OCI-LY7 (cell line): ENCODE measurements at regions not wholly inside any gene's neighbourhood (a gene's known extent, or its start where the extent isn't known, plus 50 kb on each side); places are given as distances from the start of the nearest gene placed in this dataset.

Source experiments
- BruUV-seq: library from RNA; stranded (reverse); fragments of 400-500 nt; replicated peaks from 2 replicates; lab custom pipeline; 2021; lab: Mats Ljungman, UMichigan
- CTCF ChIA-PET: fragments of 300-600 bp; sonication (Branson Sonifier 250); formaldehyde crosslinking; loops from one replicate; lab custom pipeline; 2022; ENCODE audit warnings: antibody characterized with exemption; ENCODE audit not compliant: unreplicated experiment; lab: Charles Lee
- POLR2A ChIA-PET: fragments of 300-600 bp; sonication (Branson Sonifier 250); formaldehyde crosslinking; loops from one replicate; lab custom pipeline; 2022; ENCODE audit warnings: antibody characterized with exemption; lab: Charles Lee
- DNase-seq: peaks from one replicate; pipeline ENCODE4 v3.0.0-alpha.2; 2015; ENCODE audit warnings: low spot score
- H2AFZ ChIP-seq: fragments of 200-600 bp; sonication (generic), shearing (Covaris generic); 2 replicates; pipeline ENCODE4 v1.6.1; 2014; ENCODE audit warnings: mild to moderate bottlenecking, antibody characterized with exemption, low read length, moderate library complexity
- H3K27ac ChIP-seq: fragments of 200-600 bp; sonication (generic); 2 replicates; pipeline ENCODE4 v1.5.1; 2014; ENCODE audit warnings: mixed run types, low read depth, mild to moderate bottlenecking, moderate library complexity, low read length, inconsistent platforms; ENCODE audit not compliant: poor library complexity, severe bottlenecking
- H3K36me3 ChIP-seq: fragments of 200-600 bp; sonication (generic); 2 replicates; pipeline ENCODE4 v1.6.1; 2014; ENCODE audit warnings: mild to moderate bottlenecking, antibody characterized with exemption, low read length, moderate library complexity, mixed read lengths; ENCODE audit not compliant: insufficient read depth
- H3K4me1 ChIP-seq: fragments of 200-600 bp; sonication (generic); 2 replicates; pipeline ENCODE4 v1.5.1; 2014; ENCODE audit warnings: mild to moderate bottlenecking, low read length; ENCODE audit not compliant: insufficient read depth, poor library complexity, severe bottlenecking
- H3K4me2 ChIP-seq: fragments of 200-600 bp; sonication (generic); 2 replicates; pipeline ENCODE4 v1.6.1; 2014; ENCODE audit warnings: mild to moderate bottlenecking, low read length
- H3K4me3 ChIP-seq: fragments of 200-600 bp; sonication (generic); 2 replicates; pipeline ENCODE4 v1.5.1; 2014; ENCODE audit warnings: mild to moderate bottlenecking, low read depth, low read length; ENCODE audit not compliant: poor library complexity, severe bottlenecking
- H3K79me2 ChIP-seq: fragments of 200-600 bp; sonication (generic); 2 replicates; pipeline ENCODE4 v1.6.1; 2016; ENCODE audit warnings: low read depth, mild to moderate bottlenecking, low read length, moderate library complexity, mixed read lengths; ENCODE audit not compliant: insufficient read depth
- H3K9me2 ChIP-seq: fragments of 200-600 bp; sonication (generic); 2 replicates; pipeline ENCODE4 v1.6.1; 2016; ENCODE audit warnings: mild to moderate bottlenecking, low read length, mixed read lengths; ENCODE audit not compliant: insufficient read depth
- H3K9me3 ChIP-seq: fragments of 200-600 bp; sonication (generic); 2 replicates; pipeline ENCODE4 v1.6.1; 2014; ENCODE audit warnings: mild to moderate bottlenecking, mixed run types, low read length, mixed read lengths
- H4K20me1 ChIP-seq: fragments of 200-600 bp; sonication (generic); 2 replicates; pipeline ENCODE4 v1.6.1; 2014; ENCODE audit warnings: mild to moderate bottlenecking, antibody characterized with exemption, low read length, moderate library complexity, mixed read lengths; ENCODE audit not compliant: insufficient read depth
- EZH2phosphoT487 ChIP-seq: fragments of 200-600 bp; sonication (generic); IDR thresholded peaks from 2 replicates; pipeline ENCODE4 v1.6.1; 2018; ENCODE audit warnings: low read depth, borderline replicate concordance, mild to moderate bottlenecking, mixed run types, antibody characterized with exemption, low read length, moderate library complexity, mixed read lengths
- intact Hi-C: fragments of 100-400 bp; cut with micrococcal nuclease; formaldehyde crosslinking; loops from one replicate; pipeline ENCODE4 v1.10.0; 2022; ENCODE audit not compliant: unreplicated experiment
- TF ChIP-seq, protein P1 (sequence below): fragments of 200-600 bp; sonication (generic); conservative IDR thresholded peaks from 2 replicates; pipeline ENCODE4 v1.5.1; 2014; ENCODE audit warnings: mild to moderate bottlenecking, antibody characterized with exemption, low read length, moderate library complexity, mixed read lengths

DNA sequence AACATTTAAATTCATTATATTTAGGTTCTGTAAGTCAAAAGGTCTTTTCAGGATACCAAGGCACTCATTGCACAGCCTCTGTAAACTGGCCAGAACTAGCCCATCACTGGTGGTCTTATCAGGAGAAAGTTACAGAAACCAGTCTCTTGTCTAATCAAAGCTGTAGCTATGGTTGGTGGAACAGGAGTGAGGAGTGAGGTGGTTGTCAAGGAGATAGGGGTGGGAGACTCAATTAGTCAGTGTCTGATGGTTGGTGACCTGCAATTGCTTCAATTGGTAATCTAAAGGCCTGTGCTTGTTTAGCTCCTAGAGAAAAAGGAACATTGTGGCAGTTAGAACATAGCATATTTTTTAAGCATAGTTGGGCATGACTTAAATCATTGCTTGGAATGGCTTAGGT, 458.6 kb upstream of the CDH2 start:
- CTCF ChIA-PET: no interaction called here
- no TSS peak for BruUV-seq

DNA sequence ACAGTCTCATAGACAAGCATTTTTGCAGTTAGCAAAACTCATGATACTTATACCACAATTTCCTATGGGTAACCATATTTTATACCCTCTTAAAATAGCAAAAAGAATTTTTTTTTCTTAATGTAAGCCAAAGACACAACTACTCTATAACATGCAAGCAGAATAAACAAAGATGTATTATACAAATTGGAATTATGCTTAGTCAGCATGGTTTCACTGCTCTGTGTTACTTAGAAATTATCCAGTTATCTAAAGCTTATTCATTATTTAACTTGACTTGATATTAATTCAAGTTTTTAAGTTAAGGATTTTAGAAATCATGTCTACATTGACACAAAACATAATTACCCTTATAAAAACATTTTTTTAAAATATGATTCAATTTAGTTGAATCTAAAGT, 449.8 kb upstream of the CDH2 start:
- no peak overlapping the region for H2AFZ ChIP-seq
- H3K4me1 ChIP-seq: no peaks in the 10 kb centered on the region
- intact Hi-C loops: no loop called here
- no peaks in the 10 kb centered on the region for H3K9me3 ChIP-seq
- no peak overlapping the region for H3K27ac ChIP-seq
- no TSS peak for BruUV-seq
- CTCF ChIA-PET: no interaction called here
- POLR2A ChIA-PET: interaction anchor here (0.6 to 0.8 kb wide), 3 partner anchors 56 to 73 kb away, joined by 3 read pairs; no protein-coding TSS in a partner anchor
- no peak overlapping the region for H3K4me3 ChIP-seq
- H3K9me2 ChIP-seq: no peaks in the 10 kb centered on the region
- H3K79me2 ChIP-seq: no peaks in the 10 kb centered on the region
- no peak for DNase-seq
- H4K20me1 ChIP-seq: no peaks in the 10 kb centered on the region
- TF ChIP-seq, protein P1, sequence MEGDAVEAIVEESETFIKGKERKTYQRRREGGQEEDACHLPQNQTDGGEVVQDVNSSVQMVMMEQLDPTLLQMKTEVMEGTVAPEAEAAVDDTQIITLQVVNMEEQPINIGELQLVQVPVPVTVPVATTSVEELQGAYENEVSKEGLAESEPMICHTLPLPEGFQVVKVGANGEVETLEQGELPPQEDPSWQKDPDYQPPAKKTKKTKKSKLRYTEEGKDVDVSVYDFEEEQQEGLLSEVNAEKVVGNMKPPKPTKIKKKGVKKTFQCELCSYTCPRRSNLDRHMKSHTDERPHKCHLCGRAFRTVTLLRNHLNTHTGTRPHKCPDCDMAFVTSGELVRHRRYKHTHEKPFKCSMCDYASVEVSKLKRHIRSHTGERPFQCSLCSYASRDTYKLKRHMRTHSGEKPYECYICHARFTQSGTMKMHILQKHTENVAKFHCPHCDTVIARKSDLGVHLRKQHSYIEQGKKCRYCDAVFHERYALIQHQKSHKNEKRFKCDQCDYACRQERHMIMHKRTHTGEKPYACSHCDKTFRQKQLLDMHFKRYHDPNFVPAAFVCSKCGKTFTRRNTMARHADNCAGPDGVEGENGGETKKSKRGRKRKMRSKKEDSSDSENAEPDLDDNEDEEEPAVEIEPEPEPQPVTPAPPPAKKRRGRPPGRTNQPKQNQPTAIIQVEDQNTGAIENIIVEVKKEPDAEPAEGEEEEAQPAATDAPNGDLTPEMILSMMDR: no peak
- no peak for TF ChIP-seq EZH2phosphoT487
- no peak overlapping the region for H3K4me2 ChIP-seq
- no peaks in the 10 kb centered on the region for H3K36me3 ChIP-seq

More for the DNA sequence above, 458.6 kb upstream of the CDH2 start:
- no peaks in the 10 kb centered on the region for H3K79me2 ChIP-seq
- no peak overlapping the region for H3K27ac ChIP-seq
- no peak for TF ChIP-seq EZH2phosphoT487
- TF ChIP-seq, protein P1: no peak
- H3K4me3 ChIP-seq: no peak overlapping the region
- H2AFZ ChIP-seq: no peak overlapping the region
- H3K4me2 ChIP-seq: no peak overlapping the region
- no peaks in the 10 kb centered on the region for H3K9me3 ChIP-seq
- no peaks in the 10 kb centered on the region for H4K20me1 ChIP-seq
- H3K36me3 ChIP-seq: no peaks in the 10 kb centered on the region
- H3K4me1 ChIP-seq: no peaks in the 10 kb centered on the region
- POLR2A ChIA-PET: no interaction called here
- H3K9me2 ChIP-seq: no peaks in the 10 kb centered on the region
- intact Hi-C loops: no loop called here
- DNase-seq: no peak

DNA sequence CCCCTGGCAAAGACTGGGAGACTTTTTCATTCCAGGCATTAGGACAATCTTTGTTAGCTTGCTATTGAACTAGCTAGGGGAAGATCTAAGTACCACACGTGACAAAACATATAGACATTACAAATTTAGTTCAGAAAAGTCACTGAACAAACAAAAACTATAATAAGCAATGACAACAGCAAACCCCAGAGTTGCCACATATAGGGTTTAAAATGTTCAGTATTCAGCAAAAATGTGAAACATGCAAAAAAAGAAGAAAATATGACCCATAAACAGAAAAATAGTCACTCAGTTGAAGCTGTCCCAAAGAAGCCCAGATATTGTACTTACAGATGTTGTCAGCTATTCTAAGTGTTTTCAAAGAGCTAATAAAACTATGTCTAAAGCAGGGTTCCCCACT, 431.1 kb upstream of the CDH2 start:
- Histone ChIP-seq H3K9me3 (no peaks in the 10 kb centered on the region), H3K79me2 (no peaks in the 10 kb centered on the region), H3K4me2 (no peak overlapping the region), H3K4me1 (no peaks in the 10 kb centered on the region), H3K27ac (no peak overlapping the region), H4K20me1 (no peaks in the 10 kb centered on the region), H3K36me3 (no peaks in the 10 kb centered on the region), H3K4me3 (no peak overlapping the region), H3K9me2 (no peaks in the 10 kb centered on the region), H2AFZ (no peak overlapping the region)
- intact Hi-C loops: no loop called here
- ChIA-PET POLR2A (interaction anchor here (0.6 kb wide), 1 partner anchor 235 kb away, joined by 3 read pairs; no protein-coding TSS in a partner anchor), CTCF (no interaction called here)
- TF ChIP-seq EZH2phosphoT487: no peak
- TF ChIP-seq, protein P1: no peak
- no peak for DNase-seq
- no TSS peak for BruUV-seq
